ENCODE measurements at regions not wholly inside any gene's neighbourhood (a gene's known extent, or its start where the extent isn't known, plus 50 kb on each side); places are given as distances from the start of the nearest gene placed in this dataset.

DNA sequence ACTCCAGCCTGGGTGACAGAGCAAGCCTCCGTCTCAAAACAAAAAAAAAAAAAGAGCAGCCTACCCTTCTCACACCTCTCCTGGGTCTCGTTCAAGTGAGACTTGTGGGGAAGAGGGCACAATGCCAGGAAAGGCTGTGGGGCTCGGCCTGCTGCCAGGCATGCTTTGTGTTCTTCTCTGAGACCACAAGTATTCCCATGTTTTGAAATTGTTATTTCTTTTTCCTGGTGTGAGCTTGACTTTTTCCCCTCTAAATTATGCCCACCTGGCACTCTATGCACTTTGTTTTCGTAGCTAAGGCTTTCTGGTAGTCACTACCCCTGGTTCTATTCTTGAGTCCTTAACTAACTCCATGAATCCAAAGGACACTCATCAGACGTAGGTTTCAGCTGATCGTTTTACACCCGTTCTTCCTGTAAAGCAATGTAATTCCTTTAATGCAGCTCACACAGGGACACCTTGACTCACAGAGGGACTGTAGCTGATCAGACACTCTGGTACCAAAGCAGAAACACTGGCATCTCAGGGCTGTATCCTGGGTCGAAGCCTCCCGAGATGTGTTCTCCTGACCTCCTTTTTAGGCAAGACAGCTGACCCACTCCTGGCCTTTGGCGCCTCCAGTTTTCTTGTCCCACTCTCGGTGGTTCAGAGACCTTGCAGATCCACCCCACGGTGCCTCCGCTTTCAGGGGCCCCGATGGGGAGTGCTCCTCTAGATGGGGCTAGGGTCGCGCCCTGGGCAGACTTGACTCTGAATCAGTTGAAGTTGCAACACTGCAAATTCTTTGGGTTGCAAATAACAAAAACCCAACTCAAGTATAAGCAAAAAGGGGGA lies 193.3 kb upstream of the AGAP1 start:
- DNase-seq (no peak), ATAC-seq (no peak)
- Histone ChIP-seq H3K4me1 (no peaks in the 10 kb centered on the region), H3K27me3 (ENCODE audit: insufficient read depth in 3 of 3, low read length in 2 of 3) (peaks cover 0 to 9% (median 4%) of the 10 kb centered on the region in 3 donors), H3K9me3 (no peaks in the 10 kb centered on the region), H3K36me3 (ENCODE audit: insufficient read depth in 1 of 2, low read depth in 1 of 2) (no peaks in the 10 kb centered on the region), H3K27ac (no peak overlapping the region), H3K4me3 (no peak overlapping the region)
- intact Hi-C loops (cut with DNase I) = no loop called here
- WGBS, 3 donors = 58 to 62% (median 60%) methylated on average over 16 of the region's 16 CpGs
- TF ChIP-seq, protein P1, sequence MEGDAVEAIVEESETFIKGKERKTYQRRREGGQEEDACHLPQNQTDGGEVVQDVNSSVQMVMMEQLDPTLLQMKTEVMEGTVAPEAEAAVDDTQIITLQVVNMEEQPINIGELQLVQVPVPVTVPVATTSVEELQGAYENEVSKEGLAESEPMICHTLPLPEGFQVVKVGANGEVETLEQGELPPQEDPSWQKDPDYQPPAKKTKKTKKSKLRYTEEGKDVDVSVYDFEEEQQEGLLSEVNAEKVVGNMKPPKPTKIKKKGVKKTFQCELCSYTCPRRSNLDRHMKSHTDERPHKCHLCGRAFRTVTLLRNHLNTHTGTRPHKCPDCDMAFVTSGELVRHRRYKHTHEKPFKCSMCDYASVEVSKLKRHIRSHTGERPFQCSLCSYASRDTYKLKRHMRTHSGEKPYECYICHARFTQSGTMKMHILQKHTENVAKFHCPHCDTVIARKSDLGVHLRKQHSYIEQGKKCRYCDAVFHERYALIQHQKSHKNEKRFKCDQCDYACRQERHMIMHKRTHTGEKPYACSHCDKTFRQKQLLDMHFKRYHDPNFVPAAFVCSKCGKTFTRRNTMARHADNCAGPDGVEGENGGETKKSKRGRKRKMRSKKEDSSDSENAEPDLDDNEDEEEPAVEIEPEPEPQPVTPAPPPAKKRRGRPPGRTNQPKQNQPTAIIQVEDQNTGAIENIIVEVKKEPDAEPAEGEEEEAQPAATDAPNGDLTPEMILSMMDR (IDR thresholded peaks at IDR 0.05) = no peak

DNA sequence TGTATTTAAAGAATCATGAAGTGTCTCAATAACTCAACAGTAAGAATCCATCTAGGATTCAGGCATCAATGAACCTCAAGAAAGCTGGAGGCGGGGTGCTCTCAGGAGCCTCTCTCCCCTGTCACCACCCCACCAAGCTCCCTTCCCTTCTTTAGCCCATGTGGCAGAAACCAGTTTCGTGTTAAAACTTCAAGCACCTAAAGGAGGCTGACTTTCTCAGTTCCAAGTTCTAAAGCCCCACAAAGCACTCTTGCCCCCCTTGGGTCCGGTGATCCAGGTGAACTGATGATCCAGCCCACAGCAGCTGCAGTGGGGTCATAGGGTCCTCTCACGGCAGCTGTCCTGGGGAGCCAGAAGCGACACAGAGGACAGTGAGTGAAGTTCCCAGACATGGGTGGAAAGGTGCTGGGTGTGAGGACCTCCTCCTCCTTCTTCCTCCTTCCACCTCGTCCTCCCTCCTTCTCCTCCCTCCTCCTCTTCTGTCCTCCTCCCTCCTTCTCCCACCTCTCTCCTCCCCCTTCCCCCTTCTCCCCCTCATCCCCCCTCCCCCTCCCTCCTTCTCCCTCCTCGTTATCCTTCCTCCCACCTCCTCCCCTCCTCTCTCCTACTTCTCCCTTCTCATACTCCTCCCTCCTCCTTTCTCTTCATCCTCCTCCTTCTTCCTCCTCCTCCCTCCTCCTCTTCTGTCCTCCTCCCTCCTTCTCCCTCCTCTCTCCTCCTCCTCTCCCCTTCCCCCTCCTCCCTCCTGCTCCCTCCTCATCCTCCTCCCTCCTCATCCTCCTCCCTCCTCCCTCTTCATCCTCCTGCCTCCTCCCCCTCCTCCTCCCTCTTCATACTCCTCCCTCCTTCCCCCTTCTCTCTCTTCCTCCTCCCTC lies 192.4 kb upstream of the AGAP1 start:
- ATAC-seq (no peak), DNase-seq (no peak)
- Histone ChIP-seq H3K27me3 (ENCODE audit: insufficient read depth in 3 of 3, low read length in 2 of 3) (peaks cover 0 to 9% (median 7%) of the 10 kb centered on the region in 3 donors), H3K36me3 (ENCODE audit: insufficient read depth in 1 of 2, low read depth in 1 of 2) (no peaks in the 10 kb centered on the region), H3K9me3 (no peaks in the 10 kb centered on the region), H3K4me1 (no peaks in the 10 kb centered on the region), H3K27ac (no peak overlapping the region), H3K4me3 (no peak overlapping the region)
- WGBS, 3 donors = 58 to 63% (median 58%) methylated on average over 7 of the region's 7 CpGs
- TF ChIP-seq, protein P1 (IDR thresholded peaks at IDR 0.05) = no peak
- intact Hi-C loops (cut with DNase I) = no loop called here

DNA sequence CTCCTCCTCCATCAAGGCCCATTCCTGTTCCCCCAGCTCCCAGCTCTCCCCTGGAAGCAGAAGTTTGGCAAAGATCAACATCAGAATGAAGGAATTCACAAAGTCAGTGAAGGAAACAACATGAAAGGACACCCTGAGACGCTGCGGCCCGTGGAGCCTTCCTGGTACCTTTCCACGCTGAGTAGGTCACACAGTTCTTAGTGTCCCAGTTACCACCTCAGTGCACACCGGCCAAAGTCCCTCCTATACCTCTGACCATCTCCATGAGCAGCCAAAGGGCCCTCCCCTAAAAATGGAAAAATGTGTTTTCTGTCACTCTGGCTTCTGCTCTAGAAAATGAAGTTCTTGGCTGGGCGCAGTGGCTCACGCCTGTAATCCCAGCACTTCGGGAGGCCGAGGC lies 191.6 kb upstream of the AGAP1 start:
- intact Hi-C loops (cut with DNase I) = no loop called here
- DNase-seq (no peak), ATAC-seq (no peak)
- H3K36me3 ChIP-seq (ENCODE audit: insufficient read depth in 1 of 2, low read depth in 1 of 2) = no peaks in the 10 kb centered on the region
- no peak overlapping the region for H3K4me3 ChIP-seq
- WGBS, 3 donors = 88 to 89% (median 89%) methylated on average over 9 of the region's 9 CpGs
- H3K9me3 ChIP-seq = no peaks in the 10 kb centered on the region
- no peak overlapping the region for H3K27ac ChIP-seq
- no peaks in the 10 kb centered on the region for H3K4me1 ChIP-seq
- peaks cover 0 to 9% (median 7%) of the 10 kb centered on the region in 3 donors for H3K27me3 ChIP-seq (ENCODE audit: insufficient read depth in 3 of 3, low read length in 2 of 3)
- TF ChIP-seq, protein P1 (IDR thresholded peaks at IDR 0.05) = no peak

DNA sequence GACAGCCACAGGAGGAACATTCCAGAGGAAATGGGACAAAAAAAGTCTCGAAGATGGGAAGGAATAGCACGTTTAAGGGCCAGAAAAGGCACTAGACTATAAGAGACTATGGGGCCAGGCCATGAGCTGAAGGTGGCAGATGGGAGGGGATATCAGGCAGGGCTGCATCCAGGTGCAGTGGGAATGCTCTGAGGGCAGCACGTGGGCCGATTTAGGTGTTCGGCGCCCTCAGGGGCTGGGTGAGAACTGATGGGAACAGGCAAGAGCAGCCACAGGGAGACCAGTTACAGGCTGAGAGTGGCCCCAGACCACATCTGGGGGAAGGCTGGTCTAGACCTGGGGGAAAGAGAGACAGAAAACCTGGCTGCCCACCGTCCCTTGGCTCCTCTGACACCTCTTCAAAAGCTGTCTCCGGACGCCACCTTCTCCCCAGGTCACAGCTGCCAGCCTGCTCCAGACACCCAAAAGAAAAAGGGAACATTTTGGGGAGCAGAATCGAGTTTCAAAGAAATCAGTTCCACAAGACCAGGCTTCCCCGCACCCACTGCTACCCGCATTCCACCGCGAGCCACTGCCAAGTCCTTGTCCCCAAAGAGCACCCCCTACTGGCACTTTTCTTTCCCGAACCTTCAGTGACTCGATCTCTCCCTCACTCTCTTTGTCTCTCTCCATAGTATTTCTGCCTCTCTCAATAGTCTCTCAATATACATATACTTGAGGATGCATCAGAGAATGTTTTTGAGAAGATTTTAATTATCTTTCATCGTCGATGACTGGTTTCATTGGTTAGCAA lies 190.1 kb upstream of the AGAP1 start:
- Histone ChIP-seq H3K4me1 (no peaks in the 10 kb centered on the region), H3K4me3 (no peak overlapping the region), H3K27ac (no peak overlapping the region), H3K9me3 (no peaks in the 10 kb centered on the region), H3K36me3 (ENCODE audit: insufficient read depth in 1 of 2, low read depth in 1 of 2) (no peaks in the 10 kb centered on the region), H3K27me3 (ENCODE audit: insufficient read depth in 3 of 3, low read length in 2 of 3) (peaks cover 0 to 9% (median 7%) of the 10 kb centered on the region in 3 donors)
- WGBS, 3 donors = 75 to 79% (median 78%) methylated on average over 18 of the region's 18 CpGs
- ATAC-seq (no peak), DNase-seq (no peak)
- intact Hi-C loops (cut with DNase I) = no loop called here
- TF ChIP-seq, protein P1 (IDR thresholded peaks at IDR 0.05) = no peak
